Fibroblast of skin of right quadriceps (primary cell): ENCODE measurements at regions not wholly inside any gene's neighbourhood (a gene's known extent, or its start where the extent isn't known, plus 50 kb on each side); places are given as distances from the start of the nearest gene placed in this dataset.

Experiments used
- DNase-seq: peaks from one replicate; pipeline ENCODE4 v3.0.0-alpha.2; 2013

DNA sequence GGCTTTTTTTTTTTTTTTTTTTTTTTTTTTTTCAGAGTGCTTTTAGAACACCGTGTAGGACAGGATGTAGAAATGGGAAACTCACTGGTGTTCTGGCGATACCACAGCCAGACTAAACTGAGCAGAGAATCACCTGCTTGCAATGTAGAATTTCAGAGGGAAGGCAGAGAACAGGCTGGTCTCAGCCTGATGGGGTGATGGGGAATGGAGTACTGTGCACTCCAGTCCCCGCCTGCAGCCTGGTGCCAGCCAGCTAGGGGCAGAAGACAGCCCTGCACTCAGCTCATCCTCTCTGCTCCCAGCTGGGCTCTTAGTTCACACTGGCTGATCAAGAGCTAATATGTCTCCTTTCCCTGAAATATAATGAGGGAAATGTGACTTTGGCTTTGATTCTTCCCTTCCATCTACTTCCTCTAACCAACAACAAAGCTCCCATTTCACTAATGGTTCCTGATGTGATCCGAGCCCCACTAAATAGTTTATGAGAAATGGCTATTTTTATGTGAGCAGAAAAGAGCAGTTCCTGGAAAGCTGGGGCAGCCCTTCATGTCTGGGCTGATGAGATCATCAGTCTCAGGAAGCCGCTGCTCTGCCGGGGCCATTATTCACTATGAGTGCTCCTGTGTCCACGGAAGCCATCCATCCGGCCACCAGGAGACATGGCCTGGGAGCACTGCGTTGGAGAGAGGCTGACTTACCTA lies 209.7 kb downstream of the GADD45G start:
- DNase-seq: peak; percentile 69

DNA sequence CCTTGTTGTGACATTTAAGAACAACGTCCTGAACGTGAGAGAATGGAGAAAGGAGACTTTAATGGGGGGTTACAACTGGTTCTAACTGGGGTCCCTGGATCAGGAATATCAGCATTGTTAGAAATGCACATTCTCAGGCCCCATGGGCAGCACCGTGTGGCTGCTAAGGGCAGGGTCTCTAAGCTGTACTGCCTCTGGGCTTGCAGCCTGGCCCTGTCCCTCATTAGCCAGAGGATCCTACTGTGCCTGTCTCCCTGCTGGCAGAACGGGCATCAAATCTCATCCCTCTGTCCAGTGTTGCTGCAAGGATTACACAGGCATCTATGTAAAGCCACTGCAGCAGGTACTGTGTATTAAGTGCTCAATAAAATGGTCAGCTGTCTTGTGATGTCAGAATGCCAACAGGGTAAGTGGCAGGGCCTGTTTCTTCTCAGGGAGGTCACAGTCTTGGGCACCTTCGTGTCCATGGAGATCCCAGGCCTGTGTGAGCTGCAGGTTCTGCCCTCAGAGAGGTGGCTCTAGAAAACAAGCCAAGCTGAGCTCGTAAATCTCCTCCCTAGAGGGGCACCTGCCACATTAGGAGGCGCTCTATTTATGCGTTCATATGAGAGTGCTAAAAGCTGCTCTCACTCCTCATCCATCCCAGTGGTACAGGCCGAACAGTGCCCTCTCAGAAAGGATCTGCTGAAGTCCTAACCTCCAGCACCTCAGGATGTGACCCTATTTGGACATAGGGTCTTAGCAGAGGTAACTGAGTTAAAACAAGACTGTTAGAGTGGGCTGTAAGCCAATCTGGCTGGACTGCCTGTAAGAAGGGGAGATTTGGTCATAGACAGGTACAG lies 210.5 kb downstream of the GADD45G start:
- DNase-seq: no peak

DNA sequence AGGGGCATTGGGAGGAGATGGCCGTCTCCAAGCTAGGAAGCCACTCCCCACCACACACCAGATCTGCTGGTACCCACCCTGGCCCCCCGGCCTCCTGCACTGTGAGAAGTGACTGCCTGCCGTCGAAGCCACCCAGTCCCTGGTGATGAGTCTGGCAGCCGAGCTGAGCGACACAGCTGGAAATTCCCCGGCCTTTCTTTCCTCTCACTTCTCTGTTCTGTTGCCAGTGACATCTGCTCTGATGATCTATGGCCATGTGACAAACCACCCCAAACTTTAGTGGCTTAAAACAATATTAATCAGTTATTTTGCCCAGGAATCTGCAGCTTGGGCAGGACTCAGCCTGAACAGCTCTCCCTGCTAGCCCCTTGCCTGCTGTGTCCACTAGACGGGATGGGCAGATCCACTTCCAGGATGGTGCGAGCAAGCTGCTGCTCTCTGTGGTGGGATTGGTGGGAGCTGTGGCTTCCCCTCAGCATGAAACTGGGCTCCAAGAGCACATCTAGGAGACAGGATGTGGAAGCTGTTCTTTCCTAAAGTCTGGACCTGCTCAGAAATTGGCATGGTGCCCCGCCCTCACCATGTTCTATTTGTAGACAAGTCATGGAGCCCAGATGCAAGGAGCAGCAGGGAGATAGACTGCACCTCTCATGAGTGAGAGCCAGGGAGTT lies 211.2 kb downstream of the GADD45G start:
- peak; percentile 42 for DNase-seq

DNA sequence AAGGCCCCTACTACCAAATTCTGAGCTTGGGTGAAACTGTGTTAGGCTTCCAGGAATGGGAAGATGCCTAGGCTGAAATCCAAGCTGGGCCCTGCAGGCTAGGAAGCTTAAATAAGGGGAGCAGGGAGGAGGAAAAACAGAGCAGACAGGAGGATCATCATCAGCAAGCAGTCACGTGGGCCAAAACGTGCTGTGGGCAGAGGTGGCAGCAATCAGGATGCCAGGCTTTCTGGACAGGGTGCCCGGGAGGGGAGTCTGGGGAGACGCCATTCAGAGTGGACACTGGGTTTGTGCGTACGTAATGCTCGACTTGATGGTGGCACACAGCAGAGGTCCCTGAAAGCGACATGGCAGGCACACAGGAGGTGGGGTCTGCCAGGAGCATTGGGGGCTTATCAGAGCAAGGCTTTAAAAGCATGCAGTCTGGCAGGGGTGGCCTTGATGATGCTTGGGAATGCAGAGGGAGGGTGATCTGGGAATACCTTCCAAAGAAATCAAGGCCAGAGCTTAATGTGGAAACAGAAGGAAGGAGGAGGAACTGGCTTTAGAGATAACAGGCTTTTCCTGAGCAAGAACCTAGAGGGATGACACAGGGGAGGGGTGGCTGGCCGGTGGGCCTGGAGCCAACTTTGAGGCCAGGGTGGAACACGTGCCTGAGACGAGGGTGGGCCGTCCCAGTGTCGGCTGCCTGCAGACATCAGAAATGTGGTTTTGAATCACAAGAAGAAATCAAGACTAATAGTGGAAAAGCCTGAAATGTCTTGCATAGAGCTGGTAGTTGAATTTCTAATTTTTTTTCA lies 212.5 kb downstream of the GADD45G start:
- DNase-seq: no peak

DNA sequence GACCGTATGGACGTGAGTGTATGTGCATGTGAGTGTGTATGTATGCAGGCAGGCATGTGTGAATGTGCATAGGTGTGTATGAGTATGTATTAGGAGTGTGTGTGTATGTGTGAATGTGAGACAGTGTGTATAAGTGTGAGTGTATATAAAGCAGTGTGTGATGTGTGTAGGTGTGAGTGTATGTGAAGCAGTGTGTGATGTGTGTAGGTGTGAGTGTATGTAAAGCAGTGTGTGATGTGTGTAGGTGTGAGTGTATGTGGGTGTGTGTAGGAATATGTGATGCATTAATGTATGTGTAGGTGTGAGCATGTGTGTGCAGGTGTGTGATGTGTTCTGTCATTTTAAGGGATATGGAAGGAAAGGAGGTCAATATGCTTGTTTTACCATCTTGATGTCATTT lies 215.5 kb downstream of the GADD45G start:
- DNase-seq: no peak

DNA sequence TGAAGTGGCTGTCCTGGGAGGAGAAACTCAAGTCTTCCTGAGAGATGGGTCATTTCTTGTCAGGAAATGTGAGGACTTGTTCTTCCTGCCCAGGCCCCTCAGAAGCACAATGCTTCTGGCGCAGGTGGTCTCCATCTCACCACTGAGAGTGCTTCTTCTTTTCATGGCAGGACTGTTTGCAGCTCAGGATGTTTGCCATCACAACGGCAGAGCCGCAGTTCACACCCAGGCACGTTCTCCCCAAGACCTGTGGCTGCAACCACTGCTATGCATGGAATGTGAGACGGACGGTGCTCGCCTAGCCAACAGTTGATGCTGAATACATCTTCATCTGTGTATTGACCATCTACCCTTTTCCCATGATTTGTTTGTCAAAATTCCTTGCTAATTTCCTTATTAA lies 216.3 kb downstream of the GADD45G start:
- peak; percentile 42 for DNase-seq

DNA sequence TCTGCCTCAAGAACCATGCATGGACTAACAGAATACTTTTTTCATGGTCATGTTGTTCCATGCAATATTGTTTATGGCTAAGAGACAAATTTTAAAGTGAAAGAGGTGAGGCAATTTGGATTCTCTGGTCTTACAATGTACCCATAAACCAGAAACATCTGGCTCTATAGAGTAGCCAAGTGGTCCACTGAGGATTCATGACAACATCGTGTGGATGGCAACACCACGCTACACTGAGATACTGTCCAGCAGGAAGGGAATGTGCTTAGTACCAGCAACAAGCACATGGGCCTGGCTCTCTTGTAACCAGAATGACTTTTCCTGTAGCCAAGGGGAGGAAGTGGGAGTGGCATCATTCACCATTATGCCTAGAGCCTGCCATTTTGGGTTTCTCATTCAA lies 218.2 kb downstream of the GADD45G start:
- DNase-seq: no peak

DNA sequence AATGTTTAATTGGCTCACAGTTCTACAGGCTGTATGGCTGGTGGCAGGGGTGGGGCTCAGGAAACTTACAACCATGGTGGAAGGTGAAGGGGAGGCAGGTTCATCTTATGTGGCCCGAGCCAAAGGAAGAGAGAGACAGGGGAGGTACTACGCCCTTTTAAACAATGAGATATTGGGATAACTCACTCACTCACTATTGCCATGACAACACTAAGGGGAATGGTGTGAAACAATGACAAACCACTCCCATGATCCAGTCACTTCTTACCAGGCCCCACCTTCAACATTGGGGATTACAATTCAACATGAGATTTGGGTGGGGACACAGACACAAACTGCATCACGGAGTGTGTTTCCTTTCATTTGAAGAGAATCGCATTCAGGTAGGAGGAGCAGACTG lies 220.9 kb downstream of the GADD45G start:
- DNase-seq: no peak

DNA sequence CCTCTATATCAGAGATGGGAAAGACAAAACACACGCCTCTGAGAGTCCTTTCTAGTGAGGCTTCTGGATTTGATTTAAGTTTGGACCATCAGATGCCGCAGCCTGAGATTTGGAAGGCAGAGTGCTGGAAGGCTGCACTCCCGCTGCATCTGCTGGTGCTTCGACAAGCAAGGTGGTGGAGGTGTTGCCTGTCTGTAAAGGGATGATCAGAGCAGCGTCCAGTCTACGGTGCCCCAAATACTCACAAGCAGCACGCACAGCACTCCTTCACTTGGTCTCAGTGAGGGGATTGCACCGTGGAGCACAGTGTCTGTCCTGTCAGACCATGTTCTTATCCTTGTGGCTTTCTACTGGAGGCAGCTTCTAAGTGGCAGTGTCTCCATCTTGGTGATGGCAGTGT lies 221.4 kb downstream of the GADD45G start:
- DNase-seq: no peak

DNA sequence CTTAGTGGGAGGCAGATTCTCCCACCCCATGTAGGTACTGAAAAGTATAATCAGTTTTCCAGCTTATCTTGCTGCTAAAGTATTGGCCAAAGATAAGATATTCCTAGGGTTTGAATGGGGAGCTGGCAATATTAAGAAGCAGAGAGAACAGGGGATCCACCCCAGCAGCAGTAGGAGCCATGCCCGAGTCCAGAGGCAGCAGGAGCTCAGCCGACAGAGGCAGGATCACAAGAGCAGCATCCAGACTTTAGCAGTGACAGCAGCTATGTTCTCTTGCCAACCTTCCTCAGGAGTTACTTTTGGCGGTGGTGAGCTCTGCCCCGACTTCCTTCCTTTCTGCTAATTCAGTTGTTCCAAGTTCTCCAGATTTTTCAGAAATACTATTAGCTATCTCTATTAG lies 224.5 kb downstream of the GADD45G start:
- DNase-seq: no peak

DNA sequence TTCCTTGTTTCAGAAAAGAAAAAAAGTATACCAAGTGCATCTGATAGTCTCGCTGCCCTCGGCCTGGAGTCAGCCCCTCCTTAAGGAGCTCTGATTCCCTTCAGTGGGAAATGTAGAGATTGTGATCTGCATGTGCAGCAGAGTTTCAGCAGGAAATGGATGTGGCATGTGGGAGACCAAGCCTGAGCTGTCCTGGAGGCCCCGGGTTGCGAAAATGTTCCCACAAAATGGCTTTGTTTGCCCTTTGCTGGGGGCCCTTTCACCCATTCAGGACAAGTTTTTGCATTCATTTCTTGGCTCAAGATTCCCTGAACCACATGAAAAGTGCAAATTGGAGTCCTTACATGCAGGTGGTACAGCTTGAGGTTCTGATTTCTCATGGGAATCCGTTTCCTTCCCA lies 230.9 kb downstream of the GADD45G start:
- no peak for DNase-seq

DNA sequence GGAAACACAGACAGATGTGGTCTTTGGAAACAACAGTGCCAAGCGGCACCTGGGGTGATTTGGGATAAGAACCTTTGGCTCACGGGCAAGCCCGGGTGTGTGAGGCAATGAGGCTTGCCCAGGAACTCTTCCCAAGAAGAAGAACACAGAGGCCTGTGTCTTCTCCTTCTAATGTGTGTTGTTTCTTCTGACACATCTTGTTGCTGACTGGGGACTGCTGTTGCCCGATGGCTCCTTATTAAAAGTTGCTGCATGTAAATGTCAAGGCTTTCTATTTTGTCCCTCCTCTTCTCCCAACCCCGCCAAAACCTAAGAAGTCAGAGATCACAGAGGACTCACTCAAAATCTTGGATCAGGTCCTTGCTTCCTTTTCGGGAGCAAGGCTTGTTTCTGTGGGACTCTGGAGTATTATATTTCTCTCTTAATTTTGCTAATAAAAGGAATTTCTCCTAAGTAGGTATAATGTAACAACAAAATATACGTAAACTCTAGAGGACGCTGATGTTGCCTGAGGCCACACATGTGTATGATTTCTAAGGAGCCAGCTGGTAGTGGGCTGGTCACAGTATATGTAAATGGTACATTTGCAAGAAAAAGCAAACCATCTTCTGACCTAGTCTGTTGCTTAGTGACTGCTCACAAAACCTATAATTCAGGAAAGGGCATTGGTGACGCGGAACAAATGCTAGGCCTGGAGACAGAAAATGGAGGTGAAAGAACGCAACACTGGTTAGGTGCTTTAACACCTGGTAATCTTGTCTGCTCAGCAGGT lies 232.5 kb downstream of the GADD45G start:
- no peak for DNase-seq

DNA sequence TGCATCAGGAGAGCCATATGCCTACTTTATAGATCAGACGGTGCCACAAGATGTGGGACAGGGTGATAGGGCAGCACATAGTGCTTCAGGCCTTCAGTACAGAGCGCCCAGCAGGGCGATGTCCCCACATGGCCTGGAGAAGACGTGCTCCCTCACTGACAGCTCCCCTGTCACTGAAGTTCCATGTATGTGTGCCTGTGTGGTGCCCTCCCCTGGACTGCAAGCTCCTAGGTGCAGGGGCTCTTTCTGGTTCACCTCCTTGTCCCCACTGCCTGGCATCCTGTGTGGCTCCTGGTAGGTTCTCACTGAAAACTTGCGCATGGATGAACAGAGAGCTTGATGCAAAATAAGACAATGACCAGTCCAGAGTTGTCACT lies 233.1 kb downstream of the GADD45G start:
- DNase-seq: no peak

DNA sequence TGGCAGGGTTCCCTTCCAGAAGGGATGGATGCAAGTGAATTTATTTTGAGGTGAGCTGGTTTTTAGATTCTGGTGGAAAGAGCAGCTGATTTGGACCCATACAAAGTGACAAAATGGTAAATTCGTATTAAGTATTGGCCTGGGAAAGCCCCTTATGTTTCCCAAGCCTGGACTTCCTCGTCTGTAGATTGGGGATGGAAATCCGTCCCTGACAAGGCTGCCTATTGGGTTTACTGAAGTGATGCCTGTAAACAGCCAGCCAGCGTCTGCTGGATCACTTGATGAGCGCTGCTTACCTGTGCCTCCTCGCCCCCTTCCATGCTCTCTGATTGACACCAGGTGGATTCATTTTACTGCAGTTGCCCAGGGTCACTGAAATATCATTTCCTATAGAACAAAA lies 233.8 kb downstream of the GADD45G start:
- DNase-seq: no peak

DNA sequence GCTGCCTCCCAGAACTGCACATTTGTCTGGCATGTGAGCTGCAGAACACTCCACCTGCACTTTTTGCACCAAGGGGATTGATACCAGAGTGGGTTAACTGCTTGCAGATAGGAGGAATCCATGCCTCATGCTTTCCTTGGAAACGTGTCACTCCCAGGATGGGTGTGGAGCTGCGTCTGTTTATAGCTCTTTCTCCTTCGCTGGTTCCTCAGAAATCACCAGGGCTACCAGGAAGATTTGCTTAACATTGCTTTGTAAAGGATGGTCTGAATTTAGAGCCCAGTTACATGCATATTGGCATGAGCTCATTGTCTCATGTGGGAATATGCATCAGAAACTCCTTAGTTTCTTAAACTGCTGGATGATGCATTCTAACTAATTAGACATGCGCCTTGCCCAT lies 234.6 kb downstream of the GADD45G start:
- no peak for DNase-seq

DNA sequence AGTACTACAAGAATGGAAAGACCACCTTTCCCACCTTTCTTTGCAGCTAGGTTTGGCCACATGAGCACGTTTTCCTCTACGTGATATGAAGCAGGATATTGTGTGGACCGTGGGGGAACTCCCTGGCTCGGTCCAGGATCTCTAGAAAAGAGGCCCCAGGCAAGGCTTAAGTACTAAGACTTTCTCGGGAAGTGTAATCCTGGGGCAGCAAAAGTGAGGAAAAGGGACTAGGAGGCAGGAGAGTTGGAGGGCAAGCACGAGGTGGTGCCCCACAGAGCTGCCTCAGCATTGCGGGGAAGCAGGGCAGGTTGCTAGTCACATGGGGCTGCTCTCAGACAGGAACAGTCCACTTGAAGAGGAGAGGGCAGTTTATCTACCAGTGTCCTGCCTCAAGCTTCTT lies 235.1 kb downstream of the GADD45G start:
- DNase-seq: no peak

DNA sequence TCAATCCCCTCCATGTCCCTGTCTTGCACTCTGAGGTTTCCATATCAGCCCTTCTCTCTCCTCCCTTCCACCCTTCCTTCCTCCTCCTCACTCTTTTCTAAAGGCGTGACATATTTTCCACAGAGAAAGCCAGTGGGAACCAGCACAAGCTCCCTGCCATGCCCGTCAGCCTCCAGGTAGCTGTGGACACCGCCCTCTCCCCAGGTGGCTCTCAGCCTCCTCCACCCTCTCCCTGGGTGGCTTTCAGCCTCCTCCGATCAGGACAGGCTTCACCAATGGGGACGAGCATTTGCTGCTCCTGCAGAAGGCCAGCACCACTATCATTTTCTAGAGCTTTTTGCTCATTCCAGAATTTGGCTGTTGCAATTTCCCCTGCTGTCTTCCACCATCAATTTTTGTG lies 236.6 kb downstream of the GADD45G start:
- no peak for DNase-seq

DNA sequence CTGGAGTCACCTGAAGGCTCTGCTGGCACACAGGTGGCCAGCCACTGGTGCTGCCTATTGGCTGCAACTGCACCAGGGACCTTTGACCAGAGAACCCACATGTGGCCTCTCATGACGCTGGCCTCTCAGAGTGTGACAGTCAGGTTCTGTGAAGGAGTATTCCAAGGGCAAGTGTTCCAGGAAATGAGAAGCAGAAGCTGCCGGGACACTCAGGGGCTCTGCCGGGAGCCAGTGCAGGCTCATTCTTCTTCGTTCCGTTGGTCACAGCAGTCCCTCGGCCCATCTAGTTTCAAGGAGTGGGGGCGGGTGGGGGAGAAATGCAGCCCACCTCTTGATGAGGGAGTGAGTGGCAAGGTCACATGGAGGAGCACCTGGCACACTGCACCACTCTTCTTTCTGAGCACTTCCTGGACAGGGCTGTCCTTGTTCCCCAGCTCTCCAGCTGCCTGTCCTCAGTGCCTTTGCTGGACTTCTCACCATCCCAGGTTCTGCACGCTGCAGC lies 237.5 kb downstream of the GADD45G start:
- DNase-seq: no peak

DNA sequence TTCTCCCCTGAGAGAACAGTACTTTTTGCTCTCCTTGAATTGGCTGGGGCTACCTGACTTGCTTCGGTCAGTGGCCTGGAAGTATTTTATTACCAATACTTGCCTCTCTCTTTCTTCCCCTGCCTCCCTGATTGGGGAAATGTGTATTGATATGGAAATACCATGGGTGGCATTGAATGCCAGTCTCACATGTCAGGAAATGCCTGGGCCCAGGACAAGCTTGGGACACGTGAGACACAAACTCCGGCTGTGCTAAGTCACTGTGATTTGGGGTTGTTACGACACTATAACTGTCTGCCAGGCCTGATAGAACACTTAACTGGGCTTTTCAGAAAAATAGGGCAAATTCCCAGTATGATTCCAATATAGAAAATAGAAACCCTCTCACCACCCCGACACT lies 238.3 kb downstream of the GADD45G start:
- no peak for DNase-seq

DNA sequence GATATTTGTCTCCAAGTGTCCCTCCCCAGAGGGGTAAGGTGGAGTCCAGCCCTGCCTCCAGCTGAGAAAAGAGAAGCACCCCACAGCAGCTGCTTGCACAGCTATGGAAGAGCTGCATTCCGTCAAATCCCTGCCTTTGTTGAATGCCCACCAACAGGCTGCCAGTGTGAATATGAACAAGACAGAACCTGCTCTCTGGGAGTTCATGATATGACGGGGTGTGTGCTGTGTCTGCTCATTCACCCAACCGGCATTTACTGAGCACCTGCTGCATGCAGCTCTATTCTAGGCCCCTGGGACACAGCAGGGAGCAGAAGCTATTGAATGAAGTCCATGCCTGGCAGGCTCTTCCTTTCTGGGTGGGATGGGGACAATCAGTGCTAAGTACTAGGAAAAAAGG lies 238.8 kb downstream of the GADD45G start:
- DNase-seq: no peak

DNA sequence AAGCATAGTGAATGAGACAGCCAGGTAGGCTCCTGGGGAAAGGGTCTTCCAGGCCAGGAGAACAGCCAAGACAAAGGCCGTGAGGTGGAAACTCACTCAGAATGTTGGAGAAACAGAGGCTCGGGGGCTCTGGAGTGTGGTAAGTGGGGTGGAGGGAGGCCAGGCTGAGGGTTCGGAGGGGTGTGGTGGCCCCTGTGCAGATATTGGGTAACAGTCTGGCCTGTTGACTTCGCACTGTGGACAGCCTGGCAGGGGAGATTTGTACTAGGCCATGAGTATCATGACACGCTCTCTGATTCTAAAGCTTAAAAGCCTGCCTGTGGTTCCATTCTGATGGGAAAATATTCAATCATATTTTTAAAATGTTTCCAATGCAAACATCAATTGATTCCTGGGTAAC lies 239.3 kb downstream of the GADD45G start:
- no peak for DNase-seq

DNA sequence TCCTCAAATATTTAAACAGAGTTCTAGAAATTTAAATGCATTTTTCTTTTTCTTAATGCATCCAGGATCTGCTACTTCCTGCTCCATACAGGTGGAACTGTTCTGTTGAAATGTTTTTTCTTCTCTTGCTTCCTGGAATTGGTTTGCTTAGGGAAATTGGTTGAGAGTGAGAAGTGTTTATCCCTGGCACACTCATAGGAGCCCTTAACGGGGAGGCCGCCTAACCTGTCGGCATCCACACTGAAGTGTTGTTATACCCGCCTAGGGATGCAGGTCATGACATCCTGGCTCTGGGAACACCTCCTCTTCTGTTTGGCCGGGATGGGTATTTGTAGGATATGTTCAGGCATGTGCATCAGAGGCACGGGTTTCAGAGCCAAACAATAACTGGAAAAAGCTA lies 239.7 kb downstream of the GADD45G start:
- DNase-seq: no peak
